IMR-90 (cell line): ENCODE measurements at regions not wholly inside any gene's neighbourhood (a gene's known extent, or its start where the extent isn't known, plus 50 kb on each side); places are given as distances from the start of the nearest gene placed in this dataset.

Source experiments
- ATAC-seq: fragments of 200-7000 bp; cut with Tn5 transposase; 2 replicates; pipeline ENCODE4 v1.9.1; 2020; ENCODE audit warnings: low read depth, mild to moderate bottlenecking, moderate library complexity
- BruUV-seq: library from RNA; stranded (reverse); fragments of 400-500 nt; replicated peaks from 2 replicates; lab custom pipeline; 2021; lab: Mats Ljungman, UMichigan
- CTCF ChIA-PET: fragments of 300-600 bp; formaldehyde crosslinking; extraction: SDS; loops from one replicate; lab custom pipeline; 2021; ENCODE audit warnings: antibody characterized with exemption; lab: Yijun Ruan, JAX
- POLR2A ChIA-PET: fragments of 300-600 bp; sonication (Branson Sonifier 250); formaldehyde crosslinking; loops from one replicate; lab custom pipeline; 2022; ENCODE audit warnings: antibody characterized with exemption; ENCODE audit not compliant: unreplicated experiment; lab: Charles Lee
- DNase-seq: peaks from one replicate; pipeline ENCODE4 v3.0.0; 2013
- H2AFZ ChIP-seq: replicated peaks from 2 replicates; pipeline ENCODE3; 2013; ENCODE audit warnings: low read length, mild to moderate bottlenecking; ENCODE audit not compliant: poor library complexity
- H2AK5ac ChIP-seq: 2 replicates; pipeline ENCODE4 v1.6.1; 2013; ENCODE audit warnings: low read depth, low read length, inconsistent platforms
- H2AK9ac ChIP-seq: replicated peaks from 2 replicates; pipeline ENCODE3; 2013; ENCODE audit warnings: mild to moderate bottlenecking, low read depth, low read length, moderate library complexity; ENCODE audit not compliant: poor library complexity
- H2BK120ac ChIP-seq: 2 replicates; pipeline ENCODE4 v1.6.1; 2013; ENCODE audit warnings: low read depth, low read length, inconsistent platforms
- H2BK15ac ChIP-seq: 3 replicates; pipeline ENCODE4 v1.6.1; 2013; ENCODE audit warnings: low read depth, low read length, inconsistent platforms
- H2BK20ac ChIP-seq: 2 replicates; pipeline ENCODE4 v1.6.1; 2013; ENCODE audit warnings: low read depth, mild to moderate bottlenecking, inconsistent platforms, low read length, moderate library complexity
- H2BK5ac ChIP-seq: 2 replicates; pipeline ENCODE4 v1.6.1; 2013; ENCODE audit warnings: mild to moderate bottlenecking, low read depth, low read length, inconsistent platforms; ENCODE audit not compliant: poor library complexity, severe bottlenecking
- H3K14ac ChIP-seq: replicated peaks from 2 replicates; pipeline ENCODE4 v1.6.1; 2013; ENCODE audit warnings: low read depth, low read length, inconsistent platforms
- H3K18ac ChIP-seq: 2 replicates; pipeline ENCODE4 v1.6.1; 2013; ENCODE audit warnings: low read depth, low read length, control low read depth
- H3K23ac ChIP-seq: 2 replicates; pipeline ENCODE4 v1.6.1; 2013; ENCODE audit warnings: low read depth, low read length, inconsistent platforms
- H3K27ac ChIP-seq: 2 replicates; pipeline ENCODE4 v1.5.1; 2013; ENCODE audit warnings: mild to moderate bottlenecking, control low read depth, low read length; ENCODE audit not compliant: insufficient read depth
- H3K27me3 ChIP-seq: 2 replicates; pipeline ENCODE4 v1.6.1; 2013; ENCODE audit warnings: low read length; ENCODE audit not compliant: control insufficient read depth, insufficient read depth
- H3K36me3 ChIP-seq: 2 replicates; pipeline ENCODE4 v1.6.1; 2013; ENCODE audit warnings: low read length, mixed read lengths; ENCODE audit not compliant: control insufficient read depth, insufficient read depth
- H3K4ac ChIP-seq: 2 replicates; pipeline ENCODE4 v1.6.1; 2013; ENCODE audit warnings: low read depth, low read length, inconsistent platforms
- H3K4me1 ChIP-seq: 2 replicates; pipeline ENCODE4 v1.6.1; 2013; ENCODE audit warnings: low read length, mixed read lengths; ENCODE audit not compliant: control insufficient read depth, insufficient read depth
- H3K4me2 ChIP-seq: 2 replicates; pipeline ENCODE4 v1.6.1; 2013; ENCODE audit warnings: low read depth, mild to moderate bottlenecking, control low read depth, low read length, moderate library complexity
- H3K4me3 ChIP-seq: 2 replicates; pipeline ENCODE4 v1.5.1; 2013; ENCODE audit warnings: low read depth, mild to moderate bottlenecking, control low read depth, low read length, moderate library complexity; ENCODE audit not compliant: insufficient read depth
- H3K56ac ChIP-seq: 2 replicates; pipeline ENCODE4 v1.6.1; 2013; ENCODE audit warnings: low read length, inconsistent platforms; ENCODE audit not compliant: insufficient read depth; ENCODE audit errors: extremely low read depth
- H3K79me1 ChIP-seq, 2 experiments: 2 replicates each; pipeline ENCODE4 v1.6.1; 2013; ENCODE audit warnings: low read length in 2 of 2, inconsistent platforms in 1 of 2, low read depth in 1 of 2
- H3K9ac ChIP-seq: 2 replicates; pipeline ENCODE4 v1.6.1; 2013; ENCODE audit warnings: low read depth, low read length, control low read depth
- H3K9me1 ChIP-seq: 2 replicates; pipeline ENCODE4 v1.6.1; 2013; ENCODE audit warnings: low read length, inconsistent platforms; ENCODE audit not compliant: insufficient read depth
- H3K9me3 ChIP-seq: 2 replicates; pipeline ENCODE4 v1.6.1; 2013; ENCODE audit warnings: low read length; ENCODE audit not compliant: control insufficient read depth, insufficient read depth
- H4K20me1 ChIP-seq: 2 replicates; pipeline ENCODE4 v1.6.1; 2013; ENCODE audit warnings: low read length, inconsistent platforms; ENCODE audit not compliant: insufficient read depth
- H4K5ac ChIP-seq: 2 replicates; pipeline ENCODE4 v1.6.1; 2013; ENCODE audit warnings: mild to moderate bottlenecking, low read depth, low read length, control low read depth
- H4K8ac ChIP-seq, 2 experiments: 2 replicates each; pipeline ENCODE4 v1.6.1; 2013; ENCODE audit warnings: low read depth in 2 of 2, low read length in 2 of 2, control low read depth in 1 of 2, inconsistent platforms in 1 of 2
- H4K91ac ChIP-seq: 2 replicates; pipeline ENCODE4 v1.6.1; 2013; ENCODE audit warnings: low read depth, low read length, inconsistent platforms; ENCODE audit not compliant: insufficient read depth
- BHLHE40 ChIP-seq: fragments of 150-350 bp; IDR thresholded peaks from 2 replicates; pipeline ENCODE4 v1.6.1; 2016; ENCODE audit warnings: mild to moderate bottlenecking, low read depth, low read length
- CEBPB ChIP-seq: IDR thresholded peaks from 2 replicates; pipeline ENCODE4 v1.6.1; 2012; ENCODE audit warnings: low read depth, low read length, improper control_type of control experiment
- CHD1 ChIP-seq: IDR thresholded peaks from 2 replicates; pipeline ENCODE4 v1.6.1; 2012; ENCODE audit warnings: low read depth, low read length, improper control_type of control experiment
- ELK1 ChIP-seq: fragments of 150-350 bp; IDR thresholded peaks from 2 replicates; pipeline ENCODE4 v1.6.1; 2016; ENCODE audit warnings: low read depth, mild to moderate bottlenecking, low read length, moderate library complexity, borderline replicate concordance
- FOS ChIP-seq: fragments of 150-350 bp; IDR thresholded peaks from 2 replicates; pipeline ENCODE4 v1.6.1; 2016; ENCODE audit warnings: low read depth, low read length
- MAFK ChIP-seq: IDR thresholded peaks from 2 replicates; pipeline ENCODE4 v1.6.1; 2012; ENCODE audit warnings: low read depth, low read length, improper control_type of control experiment
- MAZ ChIP-seq: IDR thresholded peaks from 2 replicates; pipeline ENCODE4 v1.6.1; 2012; ENCODE audit warnings: low read depth, mild to moderate bottlenecking, low read length, improper control_type of control experiment, moderate library complexity, borderline replicate concordance
- MXI1 ChIP-seq: IDR thresholded peaks from 2 replicates; pipeline ENCODE4 v1.6.1; 2012; ENCODE audit warnings: low read depth, mild to moderate bottlenecking, low read length, moderate library complexity, borderline replicate concordance
- NFE2L2 ChIP-seq: fragments of 150-350 bp; IDR thresholded peaks from 2 replicates; pipeline ENCODE4 v1.6.1; 2016; ENCODE audit warnings: low read depth, mild to moderate bottlenecking, low read length
- POLR2A ChIP-seq: IDR thresholded peaks from 2 replicates; pipeline ENCODE4 v1.6.1; 2012; ENCODE audit warnings: mild to moderate bottlenecking, low read depth, low read length
- RAD21 ChIP-seq: IDR thresholded peaks from 2 replicates; pipeline ENCODE4 v1.6.1; 2012; ENCODE audit warnings: low read length, improper control_type of control experiment
- RCOR1 ChIP-seq: IDR thresholded peaks from 2 replicates; pipeline ENCODE4 v1.6.1; 2012; ENCODE audit warnings: mild to moderate bottlenecking, low read length, improper control_type of control experiment; ENCODE audit not compliant: insufficient replicate concordance
- RFX5 ChIP-seq: IDR thresholded peaks from 2 replicates; pipeline ENCODE4 v1.8.0; 2012; ENCODE audit warnings: low read depth, mild to moderate bottlenecking, low read length, moderate library complexity
- SMC3 ChIP-seq: fragments of 150-350 bp; IDR thresholded peaks from 2 replicates; pipeline ENCODE4 v1.6.1; 2016; ENCODE audit warnings: low read depth, mild to moderate bottlenecking, antibody characterized with exemption, low read length, moderate library complexity
- dilution Hi-C: fragments of 300-500 bp; cut with HindIII; formaldehyde crosslinking; loops from one replicate; pipeline ENCODE4 v1.14.3; 2018; ENCODE audit warnings: low sequenced_read_pairs; ENCODE audit not compliant: unreplicated experiment
- in situ Hi-C: fragments of 300-500 bp; cut with MboI; formaldehyde crosslinking; loops from 3 replicates; pipeline ENCODE4 v1.14.3; 2019; ENCODE audit warnings: low sequenced_read_pairs, inconsistent platforms, mixed read lengths
- intact Hi-C: fragments of 100-400 bp; cut with micrococcal nuclease; formaldehyde crosslinking; loops from 2 replicates; pipeline ENCODE4 v1.10.0; 2022
- TF ChIP-seq, protein P1 (sequence below): conservative IDR thresholded peaks from 2 replicates; pipeline ENCODE4 v1.5.1; 2012; ENCODE audit warnings: mild to moderate bottlenecking, low read depth, low read length, improper control_type of control experiment
- TF ChIP-seq, protein P2 (sequence below): fragments of 150-350 bp; IDR thresholded peaks from 2 replicates; pipeline ENCODE4 v1.6.1; 2017; ENCODE audit warnings: mild to moderate bottlenecking, antibody characterized with exemption, low read length, low read depth

GRCh38 chr20:12729326-12729725 is 279.4 kb upstream of the SPTLC3 start:
- no peaks in the 10 kb centered on the region for H3K9me1 ChIP-seq
- intact Hi-C loops (no loop called here), in situ Hi-C loops (no loop called here), dilution Hi-C loops (no loop called here)
- H4K5ac ChIP-seq, result no peak overlapping the region
- no peaks in the 10 kb centered on the region for H3K36me3 ChIP-seq
- H3K23ac ChIP-seq, result no peak overlapping the region
- no peak overlapping the region for H3K9ac ChIP-seq
- no peak overlapping the region for H3K56ac ChIP-seq
- no peak overlapping the region for H2AFZ ChIP-seq
- no peak overlapping the region for H2BK5ac ChIP-seq
- no peaks in the 10 kb centered on the region for H3K4me1 ChIP-seq
- no peak for ATAC-seq
- no peak for TF ChIP-seq RFX5
- no peak for TF ChIP-seq ELK1
- TF ChIP-seq, protein P1, sequence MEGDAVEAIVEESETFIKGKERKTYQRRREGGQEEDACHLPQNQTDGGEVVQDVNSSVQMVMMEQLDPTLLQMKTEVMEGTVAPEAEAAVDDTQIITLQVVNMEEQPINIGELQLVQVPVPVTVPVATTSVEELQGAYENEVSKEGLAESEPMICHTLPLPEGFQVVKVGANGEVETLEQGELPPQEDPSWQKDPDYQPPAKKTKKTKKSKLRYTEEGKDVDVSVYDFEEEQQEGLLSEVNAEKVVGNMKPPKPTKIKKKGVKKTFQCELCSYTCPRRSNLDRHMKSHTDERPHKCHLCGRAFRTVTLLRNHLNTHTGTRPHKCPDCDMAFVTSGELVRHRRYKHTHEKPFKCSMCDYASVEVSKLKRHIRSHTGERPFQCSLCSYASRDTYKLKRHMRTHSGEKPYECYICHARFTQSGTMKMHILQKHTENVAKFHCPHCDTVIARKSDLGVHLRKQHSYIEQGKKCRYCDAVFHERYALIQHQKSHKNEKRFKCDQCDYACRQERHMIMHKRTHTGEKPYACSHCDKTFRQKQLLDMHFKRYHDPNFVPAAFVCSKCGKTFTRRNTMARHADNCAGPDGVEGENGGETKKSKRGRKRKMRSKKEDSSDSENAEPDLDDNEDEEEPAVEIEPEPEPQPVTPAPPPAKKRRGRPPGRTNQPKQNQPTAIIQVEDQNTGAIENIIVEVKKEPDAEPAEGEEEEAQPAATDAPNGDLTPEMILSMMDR, result no peak
- no peak for TF ChIP-seq POLR2A
- no peak for TF ChIP-seq RCOR1
- TF ChIP-seq CEBPB, result no peak
- TF ChIP-seq MAZ, result no peak
- TF ChIP-seq, protein P2, sequence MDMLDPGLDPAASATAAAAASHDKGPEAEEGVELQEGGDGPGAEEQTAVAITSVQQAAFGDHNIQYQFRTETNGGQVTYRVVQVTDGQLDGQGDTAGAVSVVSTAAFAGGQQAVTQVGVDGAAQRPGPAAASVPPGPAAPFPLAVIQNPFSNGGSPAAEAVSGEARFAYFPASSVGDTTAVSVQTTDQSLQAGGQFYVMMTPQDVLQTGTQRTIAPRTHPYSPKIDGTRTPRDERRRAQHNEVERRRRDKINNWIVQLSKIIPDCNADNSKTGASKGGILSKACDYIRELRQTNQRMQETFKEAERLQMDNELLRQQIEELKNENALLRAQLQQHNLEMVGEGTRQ, result no peak
- TF ChIP-seq BHLHE40, result no peak
- TF ChIP-seq MXI1, result no peak
- TF ChIP-seq MAFK, result no peak
- TF ChIP-seq SMC3, result no peak
- no peak for TF ChIP-seq CHD1
- no peak for TF ChIP-seq NFE2L2
- no peak for TF ChIP-seq RAD21
- TF ChIP-seq FOS, result no peak
- H4K91ac ChIP-seq, result no peak overlapping the region
- no TSS peak for BruUV-seq
- H2AK9ac ChIP-seq, result no peak overlapping the region
- H3K27ac ChIP-seq, result no peak overlapping the region
- no peak overlapping the region for H3K4ac ChIP-seq
- H3K27me3 ChIP-seq, result no peaks in the 10 kb centered on the region
- H3K18ac ChIP-seq, result no peak overlapping the region
- no peaks in the 10 kb centered on the region for H4K20me1 ChIP-seq
- DNase-seq, result no peak
- no peak overlapping the region for H2BK120ac ChIP-seq
- no peak overlapping the region for H3K4me3 ChIP-seq
- H2BK15ac ChIP-seq, result no peak overlapping the region
- no peak overlapping the region for H2BK20ac ChIP-seq
- H3K14ac ChIP-seq, result no peak overlapping the region
- POLR2A ChIA-PET, result no interaction called here
- H3K9me3 ChIP-seq, result peaks cover 10% of the 10 kb centered on the region
- no peak overlapping the region for H2AK5ac ChIP-seq
- H3K4me2 ChIP-seq, result no peak overlapping the region
- no peaks in the 10 kb centered on the region for H3K79me1 ChIP-seq
- CTCF ChIA-PET, result no interaction called here
- no peak overlapping the region for H4K8ac ChIP-seq
